ENCODE measurements at regions not wholly inside any gene's neighbourhood (a gene's known extent, or its start where the extent isn't known, plus 50 kb on each side); places are given as distances from the start of the nearest gene placed in this dataset.
A peak's percentile ranks its signal among the peaks of the same experiment; 100 is the strongest.

GRCh38 chr13:62920159-62920558, 1504.5 kb upstream of the PCDH20 start:
- H3K4me1 ChIP-seq (ENCODE audit: control insufficient read depth in 3 of 3, insufficient read depth in 2 of 3, low read depth in 1 of 3, low read length in 2 of 3) = no peaks in the 10 kb centered on the region
- H3K36me3 ChIP-seq (ENCODE audit: control insufficient read depth in 3 of 3, insufficient read depth in 2 of 3, low read depth in 1 of 3, low read length in 3 of 3) = no peaks in the 10 kb centered on the region
- H3K9me3 ChIP-seq (ENCODE audit: control insufficient read depth in 2 of 2, insufficient read depth in 1 of 2, low read depth in 1 of 2, low read length in 1 of 2) = no peaks in the 10 kb centered on the region
- FAIRE-seq (no peak), DNase-seq (no peak)
- WGBS, 3 donors = 68 to 75% (median 71%) methylated on average over 2 of the region's 2 CpGs
- no peaks in the 10 kb centered on the region for H3K27me3 ChIP-seq (ENCODE audit: control insufficient read depth in 3 of 3, insufficient read depth in 3 of 3, low read length in 3 of 3)
- H3K27ac ChIP-seq (ENCODE audit: low read depth in 1 of 3, low read length in 2 of 3) = no peak overlapping the region
- no peak overlapping the region for H3K4me3 ChIP-seq (ENCODE audit: low read depth in 1 of 3, low read length in 3 of 3)

GRCh38 chr13:62919491-62919890, 1503.8 kb upstream of the PCDH20 start:
- WGBS, 3 donors = 87 to 93% (median 91%) methylated on average over 12 of the region's 12 CpGs
- no peaks in the 10 kb centered on the region for H3K36me3 ChIP-seq (ENCODE audit: control insufficient read depth in 3 of 3, insufficient read depth in 2 of 3, low read depth in 1 of 3, low read length in 3 of 3)
- H3K4me1 ChIP-seq (ENCODE audit: control insufficient read depth in 3 of 3, insufficient read depth in 2 of 3, low read depth in 1 of 3, low read length in 2 of 3) = no peaks in the 10 kb centered on the region
- no peak overlapping the region for H3K27ac ChIP-seq (ENCODE audit: low read depth in 1 of 3, low read length in 2 of 3)
- FAIRE-seq (no peak), DNase-seq (no peak)
- no peak overlapping the region for H3K4me3 ChIP-seq (ENCODE audit: low read depth in 1 of 3, low read length in 3 of 3)
- H3K27me3 ChIP-seq (ENCODE audit: control insufficient read depth in 3 of 3, insufficient read depth in 3 of 3, low read length in 3 of 3) = no peaks in the 10 kb centered on the region
- H3K9me3 ChIP-seq (ENCODE audit: control insufficient read depth in 2 of 2, insufficient read depth in 1 of 2, low read depth in 1 of 2, low read length in 1 of 2) = no peaks in the 10 kb centered on the region

GRCh38 chr13:62910541-62911060, 1495.0 kb upstream of the PCDH20 start:
- Histone ChIP-seq H3K9me3 (ENCODE audit: control insufficient read depth in 2 of 2, insufficient read depth in 1 of 2, low read depth in 1 of 2, low read length in 1 of 2) (no peaks in the 10 kb centered on the region), H3K27me3 (ENCODE audit: control insufficient read depth in 3 of 3, insufficient read depth in 3 of 3, low read length in 3 of 3) (no peaks in the 10 kb centered on the region), H3K36me3 (ENCODE audit: control insufficient read depth in 3 of 3, insufficient read depth in 2 of 3, low read depth in 1 of 3, low read length in 3 of 3) (no peaks in the 10 kb centered on the region), H3K4me1 (ENCODE audit: control insufficient read depth in 3 of 3, insufficient read depth in 2 of 3, low read depth in 1 of 3, low read length in 2 of 3) (no peaks in the 10 kb centered on the region), H3K27ac (ENCODE audit: low read depth in 1 of 3, low read length in 2 of 3) (no peak overlapping the region), H3K4me3 (ENCODE audit: low read depth in 1 of 3, low read length in 3 of 3) (no peak overlapping the region)
- FAIRE-seq = no peak
- 65 to 84% (median 78%) methylated on average over 4 of the region's 4 CpGs for WGBS, 3 donors
- DNase-seq = no peak

DNA sequence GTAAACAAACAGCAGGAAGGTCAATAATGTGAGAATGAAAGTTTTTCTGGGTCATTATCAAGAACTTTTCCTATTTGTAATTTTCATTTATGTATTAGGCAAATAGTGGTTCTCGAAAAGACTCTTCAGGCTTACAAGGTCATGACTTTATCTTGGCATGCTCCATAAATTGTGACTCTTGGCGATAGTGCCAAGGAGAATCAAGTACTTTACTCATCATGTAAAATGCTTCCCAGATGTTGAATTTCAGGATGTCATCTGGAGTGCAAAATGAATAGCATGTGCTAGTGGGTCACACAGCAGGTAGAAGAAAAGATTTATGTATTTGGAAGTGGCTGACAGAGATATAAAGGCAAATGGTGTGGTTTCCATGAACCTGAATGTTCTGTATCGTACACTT, 1492.7 kb upstream of the PCDH20 start:
- 80 to 84% (median 81%) methylated on average over 3 of the region's 3 CpGs for WGBS, 3 donors
- DNase-seq (no peak), FAIRE-seq (no peak)
- no peaks in the 10 kb centered on the region for H3K4me1 ChIP-seq (ENCODE audit: control insufficient read depth in 3 of 3, insufficient read depth in 2 of 3, low read depth in 1 of 3, low read length in 2 of 3)
- H3K27me3 ChIP-seq (ENCODE audit: control insufficient read depth in 3 of 3, insufficient read depth in 3 of 3, low read length in 3 of 3) = no peaks in the 10 kb centered on the region
- no peaks in the 10 kb centered on the region for H3K9me3 ChIP-seq (ENCODE audit: control insufficient read depth in 2 of 2, insufficient read depth in 1 of 2, low read depth in 1 of 2, low read length in 1 of 2)
- no peak overlapping the region for H3K27ac ChIP-seq (ENCODE audit: low read depth in 1 of 3, low read length in 2 of 3)
- H3K36me3 ChIP-seq (ENCODE audit: control insufficient read depth in 3 of 3, insufficient read depth in 2 of 3, low read depth in 1 of 3, low read length in 3 of 3) = no peaks in the 10 kb centered on the region
- H3K4me3 ChIP-seq (ENCODE audit: low read depth in 1 of 3, low read length in 3 of 3) = no peak overlapping the region

DNA sequence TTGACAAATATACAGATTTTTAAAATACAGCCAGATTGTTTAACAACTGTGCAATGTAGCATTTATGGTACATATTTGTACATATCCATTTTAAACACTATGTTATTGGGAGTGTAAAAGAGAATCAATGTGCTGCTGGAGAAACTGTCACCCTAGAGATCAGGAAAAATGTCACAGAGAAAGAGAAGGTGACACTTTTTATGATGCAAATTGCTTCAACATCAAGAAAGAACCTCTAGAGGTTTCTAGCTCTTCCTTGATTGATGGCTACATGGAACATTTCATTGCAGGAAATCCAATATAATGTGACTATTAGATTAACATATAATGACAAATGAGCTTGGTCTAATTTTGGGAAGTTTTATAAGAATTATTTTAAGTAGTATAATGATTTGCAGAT, 1491.2 kb upstream of the PCDH20 start:
- Histone ChIP-seq H3K4me1 (ENCODE audit: control insufficient read depth in 3 of 3, insufficient read depth in 2 of 3, low read depth in 1 of 3, low read length in 2 of 3) (no peaks in the 10 kb centered on the region), H3K4me3 (ENCODE audit: low read depth in 1 of 3, low read length in 3 of 3) (no peak overlapping the region), H3K9me3 (ENCODE audit: control insufficient read depth in 2 of 2, insufficient read depth in 1 of 2, low read depth in 1 of 2, low read length in 1 of 2) (no peaks in the 10 kb centered on the region), H3K36me3 (ENCODE audit: control insufficient read depth in 3 of 3, insufficient read depth in 2 of 3, low read depth in 1 of 3, low read length in 3 of 3) (no peaks in the 10 kb centered on the region), H3K27ac (ENCODE audit: low read depth in 1 of 3, low read length in 2 of 3) (no peak overlapping the region), H3K27me3 (ENCODE audit: control insufficient read depth in 3 of 3, insufficient read depth in 3 of 3, low read length in 3 of 3) (no peaks in the 10 kb centered on the region)
- FAIRE-seq (peak; percentile 39), DNase-seq (no peak)

GRCh38 chr13:62906469-62906868, 1490.8 kb upstream of the PCDH20 start:
- Histone ChIP-seq H3K4me3 (ENCODE audit: low read depth in 1 of 3, low read length in 3 of 3) (no peak overlapping the region), H3K27me3 (ENCODE audit: control insufficient read depth in 3 of 3, insufficient read depth in 3 of 3, low read length in 3 of 3) (no peaks in the 10 kb centered on the region), H3K9me3 (ENCODE audit: control insufficient read depth in 2 of 2, insufficient read depth in 1 of 2, low read depth in 1 of 2, low read length in 1 of 2) (no peaks in the 10 kb centered on the region), H3K27ac (ENCODE audit: low read depth in 1 of 3, low read length in 2 of 3) (no peak overlapping the region), H3K4me1 (ENCODE audit: control insufficient read depth in 3 of 3, insufficient read depth in 2 of 3, low read depth in 1 of 3, low read length in 2 of 3) (no peaks in the 10 kb centered on the region), H3K36me3 (ENCODE audit: control insufficient read depth in 3 of 3, insufficient read depth in 2 of 3, low read depth in 1 of 3, low read length in 3 of 3) (no peaks in the 10 kb centered on the region)
- FAIRE-seq (no peak), DNase-seq (no peak)

- no peak for FAIRE-seq
Observed at GRCh38 chr13:62887046-62887445, 1471.4 kb upstream of the PCDH20 start.

GRCh38 chr13:62879071-62879470, 1463.4 kb upstream of the PCDH20 start:
- FAIRE-seq (no peak), DNase-seq (no peak)
- Histone ChIP-seq H3K4me1 (ENCODE audit: control insufficient read depth in 3 of 3, insufficient read depth in 2 of 3, low read depth in 1 of 3, low read length in 2 of 3) (no peaks in the 10 kb centered on the region), H3K27me3 (ENCODE audit: control insufficient read depth in 3 of 3, insufficient read depth in 3 of 3, low read length in 3 of 3) (no peaks in the 10 kb centered on the region), H3K36me3 (ENCODE audit: control insufficient read depth in 3 of 3, insufficient read depth in 2 of 3, low read depth in 1 of 3, low read length in 3 of 3) (no peaks in the 10 kb centered on the region), H3K9me3 (ENCODE audit: control insufficient read depth in 2 of 2, insufficient read depth in 1 of 2, low read depth in 1 of 2, low read length in 1 of 2) (peaks cover 0 to 6% of the 10 kb centered on the region in 2 donors), H3K4me3 (ENCODE audit: low read depth in 1 of 3, low read length in 3 of 3) (no peak overlapping the region), H3K27ac (ENCODE audit: low read depth in 1 of 3, low read length in 2 of 3) (no peak overlapping the region)

More at GRCh38 chr13:62887046-62887445, 1471.4 kb upstream of the PCDH20 start:
- H3K27me3 ChIP-seq (ENCODE audit: control insufficient read depth in 3 of 3, insufficient read depth in 3 of 3, low read length in 3 of 3) = no peaks in the 10 kb centered on the region
- DNase-seq = no peak
- 90 to 93% (median 92%) methylated on average over 8 of the region's 8 CpGs for WGBS, 3 donors
- H3K4me3 ChIP-seq (ENCODE audit: low read depth in 1 of 3, low read length in 3 of 3) = no peak overlapping the region
- no peak overlapping the region for H3K27ac ChIP-seq (ENCODE audit: low read depth in 1 of 3, low read length in 2 of 3)
- H3K36me3 ChIP-seq (ENCODE audit: control insufficient read depth in 3 of 3, insufficient read depth in 2 of 3, low read depth in 1 of 3, low read length in 3 of 3) = no peaks in the 10 kb centered on the region
- no peaks in the 10 kb centered on the region for H3K4me1 ChIP-seq (ENCODE audit: control insufficient read depth in 3 of 3, insufficient read depth in 2 of 3, low read depth in 1 of 3, low read length in 2 of 3)
- H3K9me3 ChIP-seq (ENCODE audit: control insufficient read depth in 2 of 2, insufficient read depth in 1 of 2, low read depth in 1 of 2, low read length in 1 of 2) = peaks cover 0 to 6% of the 10 kb centered on the region in 2 donors

GRCh38 chr13:62875118-62875640, 1459.5 kb upstream of the PCDH20 start:
- Histone ChIP-seq H3K4me1 (ENCODE audit: control insufficient read depth in 3 of 3, insufficient read depth in 2 of 3, low read depth in 1 of 3, low read length in 2 of 3) (no peaks in the 10 kb centered on the region), H3K36me3 (ENCODE audit: control insufficient read depth in 3 of 3, insufficient read depth in 2 of 3, low read depth in 1 of 3, low read length in 3 of 3) (no peaks in the 10 kb centered on the region), H3K9me3 (ENCODE audit: control insufficient read depth in 2 of 2, insufficient read depth in 1 of 2, low read depth in 1 of 2, low read length in 1 of 2) (peaks cover 0 to 2% of the 10 kb centered on the region in 2 donors), H3K27ac (ENCODE audit: low read depth in 1 of 3, low read length in 2 of 3) (no peak overlapping the region), H3K27me3 (ENCODE audit: control insufficient read depth in 3 of 3, insufficient read depth in 3 of 3, low read length in 3 of 3) (no peaks in the 10 kb centered on the region), H3K4me3 (ENCODE audit: low read depth in 1 of 3, low read length in 3 of 3) (no peak overlapping the region)
- DNase-seq = no peak
- WGBS, 3 donors = 69 to 81% (median 74%) methylated on average over 2 of the region's 2 CpGs
- FAIRE-seq = no peak
